T-helper 17 cell (primary cell): ENCODE measurements at regions not wholly inside any gene's neighbourhood (a gene's known extent, or its start where the extent isn't known, plus 50 kb on each side); places are given as distances from the start of the nearest gene placed in this dataset.
"Not testable (repeated sequence)": the region's sequence is repeated elsewhere in the genome, so short reads cannot be mapped to it uniquely, and the experiment has no call there.

ENCODE experiments used
- ATAC-seq: fragments of 150-1000 bp; cut with Tn5 transposase; 2 replicates; pipeline ENCODE4 v1.10.0; 2021; ENCODE audit warnings: mild to moderate bottlenecking, moderate library complexity
- DNase-seq, 3 donors: peaks; one replicate each; pipeline versions ENCODE4 v3.0.0 to v3.0.0-alpha.2; 2020 to 2021
- H3K9me3 ChIP-seq: one replicate; pipeline ENCODE4 v1.7.0; 2013; ENCODE audit warnings: low read length, mild to moderate bottlenecking; ENCODE audit not compliant: control insufficient read depth, poor library complexity, severe bottlenecking
- H3K27ac Mint-ChIP-seq: one replicate; pipeline ENCODE4 v1.8.0; 2022; ENCODE audit warnings: mild to moderate bottlenecking, moderate library complexity, mixed read lengths
- H3K27me3 Mint-ChIP-seq: one replicate; pipeline ENCODE4 v1.8.0; 2022; ENCODE audit warnings: mixed read lengths
- H3K36me3 Mint-ChIP-seq: one replicate; pipeline ENCODE4 v1.8.0; 2022; ENCODE audit warnings: low read depth, mixed read lengths
- H3K4me1 Mint-ChIP-seq: one replicate; pipeline ENCODE4 v1.8.0; 2022; ENCODE audit warnings: mild to moderate bottlenecking, mixed read lengths
- H3K4me3 Mint-ChIP-seq: one replicate; pipeline ENCODE4 v1.8.0; 2022; ENCODE audit warnings: mild to moderate bottlenecking, moderate library complexity, mixed read lengths

- H3K9me3 ChIP-seq = no peaks in the 10 kb centered on the region
- Mint-ChIP-seq H3K4me3 (no peak overlapping the region), H3K27ac (no peak overlapping the region), H3K27me3 (no peaks in the 10 kb centered on the region), H3K4me1 (no peaks in the 10 kb centered on the region), H3K36me3 (no peaks in the 10 kb centered on the region)
- ATAC-seq (no peak), DNase-seq (no peak)
These were observed 276.9 kb upstream of the TACR3 start for GRCh38 chr4:103996637-103997036.

DNA sequence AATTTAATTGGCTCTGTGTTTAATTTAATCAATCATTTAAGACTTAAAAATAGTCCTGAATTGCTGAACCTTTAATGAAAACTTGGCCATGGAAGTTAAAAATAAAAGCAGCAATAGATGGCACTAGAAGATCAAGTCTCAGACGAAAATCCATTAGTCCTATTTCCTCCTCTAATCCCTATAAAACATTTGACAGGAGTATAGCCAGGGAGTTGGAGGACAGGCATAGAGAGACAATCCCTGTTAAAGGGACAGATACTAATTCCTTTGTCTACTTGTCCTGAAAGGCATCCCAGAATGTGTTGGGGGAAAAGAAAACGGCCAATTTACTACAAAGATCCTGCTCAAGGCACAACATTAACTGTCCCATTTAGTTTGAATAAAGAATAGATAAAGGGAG lies 276.3 kb upstream of the TACR3 start:
- Mint-ChIP-seq H3K27ac (no peak overlapping the region), H3K36me3 (no peaks in the 10 kb centered on the region), H3K4me3 (no peak overlapping the region), H3K27me3 (no peaks in the 10 kb centered on the region), H3K4me1 (no peaks in the 10 kb centered on the region)
- DNase-seq (no peak), ATAC-seq (no peak)
- H3K9me3 ChIP-seq = no peaks in the 10 kb centered on the region

- Mint-ChIP-seq H3K27ac (no peak overlapping the region), H3K4me3 (no peak overlapping the region), H3K36me3 (no peaks in the 10 kb centered on the region), H3K4me1 (no peaks in the 10 kb centered on the region), H3K27me3 (no peaks in the 10 kb centered on the region)
- DNase-seq = no peak
- no peak for ATAC-seq
- H3K9me3 ChIP-seq = no peaks in the 10 kb centered on the region
These were observed 274.3 kb upstream of the TACR3 start for GRCh38 chr4:103994059-103994458.

- Mint-ChIP-seq H3K27ac (no peak overlapping the region), H3K27me3 (no peaks in the 10 kb centered on the region), H3K4me3 (no peak overlapping the region), H3K36me3 (no peaks in the 10 kb centered on the region), H3K4me1 (no peaks in the 10 kb centered on the region)
- ATAC-seq (no peak), DNase-seq (no peak)
- no peaks in the 10 kb centered on the region for H3K9me3 ChIP-seq
These were observed 262.7 kb upstream of the TACR3 start for GRCh38 chr4:103982454-103982853.

- H3K36me3 Mint-ChIP-seq = no peaks in the 10 kb centered on the region
- H3K9me3 ChIP-seq = no peaks in the 10 kb centered on the region
- DNase-seq (no peak), ATAC-seq (no peak)
- H3K4me3 Mint-ChIP-seq = no peak overlapping the region
- H3K27ac Mint-ChIP-seq = no peak overlapping the region
- H3K4me1 Mint-ChIP-seq = no peaks in the 10 kb centered on the region
- H3K27me3 Mint-ChIP-seq = no peaks in the 10 kb centered on the region
These were observed 228.6 kb upstream of the TACR3 start for GRCh38 chr4:103948244-103949018.

- DNase-seq (no peak), ATAC-seq (no peak)
- Mint-ChIP-seq H3K4me1 (no peaks in the 10 kb centered on the region), H3K27ac (no peak overlapping the region), H3K27me3 (no peaks in the 10 kb centered on the region), H3K36me3 (no peaks in the 10 kb centered on the region), H3K4me3 (no peak overlapping the region)
- no peaks in the 10 kb centered on the region for H3K9me3 ChIP-seq
These were observed 227.8 kb upstream of the TACR3 start for GRCh38 chr4:103947617-103948016.

DNA sequence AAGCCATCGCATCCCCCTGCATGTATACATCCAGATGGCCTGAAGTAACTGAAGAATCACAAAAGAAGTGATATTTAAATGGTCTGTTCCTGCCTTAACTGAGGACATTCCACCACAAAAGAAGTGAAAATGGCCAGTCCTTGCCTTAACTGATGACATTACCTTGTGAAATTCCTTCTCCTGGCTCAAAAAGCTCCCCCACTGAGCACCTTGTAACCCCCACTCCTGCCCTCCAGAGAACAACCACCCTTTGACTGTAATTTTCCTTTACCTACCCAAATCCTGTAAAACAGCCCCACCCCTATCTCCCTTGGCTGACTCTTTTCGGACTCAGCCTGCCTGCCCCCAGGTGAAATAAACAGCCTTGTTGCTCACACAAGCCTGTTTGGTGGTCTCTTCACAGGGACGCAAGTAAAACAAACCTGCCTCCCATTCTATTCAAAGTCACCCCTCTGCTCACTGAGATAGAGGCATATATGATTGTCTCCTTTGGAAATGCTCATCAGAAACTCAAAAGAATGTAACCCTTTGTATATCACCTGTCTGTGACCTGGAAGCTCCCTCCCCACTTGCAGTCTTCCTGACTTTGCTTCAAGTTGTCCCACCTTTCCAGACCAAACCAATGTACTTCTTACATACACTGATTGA lies 227.0 kb upstream of the TACR3 start:
- H3K27me3 Mint-ChIP-seq, DNase-seq, H3K9me3 ChIP-seq, H3K27ac Mint-ChIP-seq, H3K4me1 Mint-ChIP-seq, H3K36me3 Mint-ChIP-seq, H3K4me3 Mint-ChIP-seq, ATAC-seq: not testable (repeated sequence)

DNA sequence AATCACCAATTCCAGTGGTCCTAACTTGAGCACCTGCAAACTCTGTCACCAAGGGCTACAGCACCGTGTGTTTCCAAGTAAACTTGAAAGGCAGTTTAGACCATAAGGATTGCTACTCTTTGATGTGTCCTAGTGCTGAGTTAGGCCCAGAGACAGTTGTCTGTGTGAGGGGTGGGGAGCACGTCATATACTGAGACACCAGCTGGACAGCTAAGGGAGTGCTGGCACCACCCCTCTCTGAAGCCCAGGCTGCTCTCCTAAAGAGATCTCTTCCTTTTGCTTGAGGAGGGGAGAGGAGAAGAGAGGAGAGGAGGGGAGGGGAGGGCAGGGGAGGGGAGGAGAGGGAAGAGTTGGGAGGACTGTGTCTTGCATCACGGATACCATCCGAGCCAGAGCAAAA lies 218.7 kb upstream of the TACR3 start:
- H3K36me3 Mint-ChIP-seq = no peaks in the 10 kb centered on the region
- no peak for ATAC-seq

GRCh38 chr4:103936653-103937145 lies 216.9 kb upstream of the TACR3 start:
- Mint-ChIP-seq H3K27ac (no peak overlapping the region), H3K4me1 (no peaks in the 10 kb centered on the region), H3K36me3 (no peaks in the 10 kb centered on the region), H3K4me3 (no peak overlapping the region), H3K27me3 (no peaks in the 10 kb centered on the region)
- H3K9me3 ChIP-seq = no peaks in the 10 kb centered on the region
- no peak for DNase-seq
- no peak for ATAC-seq

More for the DNA sequence above, 218.7 kb upstream of the TACR3 start:
- H3K4me1 Mint-ChIP-seq = no peaks in the 10 kb centered on the region
- DNase-seq = no peak
- no peaks in the 10 kb centered on the region for H3K9me3 ChIP-seq
- H3K27me3 Mint-ChIP-seq = no peaks in the 10 kb centered on the region
- H3K27ac Mint-ChIP-seq = no peak overlapping the region
- H3K4me3 Mint-ChIP-seq = no peak overlapping the region

GRCh38 chr4:103934178-103934789 lies 214.5 kb upstream of the TACR3 start:
- H3K4me3 Mint-ChIP-seq = no peak overlapping the region
- H3K27ac Mint-ChIP-seq = no peak overlapping the region
- no peaks in the 10 kb centered on the region for H3K36me3 Mint-ChIP-seq
- no peaks in the 10 kb centered on the region for H3K9me3 ChIP-seq
- DNase-seq = no peak
- no peaks in the 10 kb centered on the region for H3K4me1 Mint-ChIP-seq
- ATAC-seq = no peak
- no peaks in the 10 kb centered on the region for H3K27me3 Mint-ChIP-seq

GRCh38 chr4:103928370-103928769 lies 208.6 kb upstream of the TACR3 start:
- H3K4me1 Mint-ChIP-seq = no peaks in the 10 kb centered on the region
- no peak overlapping the region for H3K27ac Mint-ChIP-seq
- peaks cover 6% of the 10 kb centered on the region for H3K27me3 Mint-ChIP-seq
- no peaks in the 10 kb centered on the region for H3K36me3 Mint-ChIP-seq
- no peak overlapping the region for H3K4me3 Mint-ChIP-seq
- H3K9me3 ChIP-seq = no peaks in the 10 kb centered on the region
- no peak for ATAC-seq
- no peak for DNase-seq

GRCh38 chr4:103923551-103923950 lies 203.8 kb upstream of the TACR3 start:
- no peaks in the 10 kb centered on the region for H3K36me3 Mint-ChIP-seq
- no peaks in the 10 kb centered on the region for H3K4me1 Mint-ChIP-seq
- DNase-seq (no peak), ATAC-seq (no peak)
- no peaks in the 10 kb centered on the region for H3K9me3 ChIP-seq
- H3K4me3 Mint-ChIP-seq = no peak overlapping the region
- no peak overlapping the region for H3K27ac Mint-ChIP-seq
- peaks cover 6% of the 10 kb centered on the region for H3K27me3 Mint-ChIP-seq

GRCh38 chr4:103918214-103918613 lies 198.4 kb upstream of the TACR3 start:
- no peaks in the 10 kb centered on the region for H3K27me3 Mint-ChIP-seq
- no peak overlapping the region for H3K27ac Mint-ChIP-seq
- no peaks in the 10 kb centered on the region for H3K36me3 Mint-ChIP-seq
- H3K4me1 Mint-ChIP-seq = no peaks in the 10 kb centered on the region
- DNase-seq (no peak), ATAC-seq (no peak)
- H3K9me3 ChIP-seq = no peaks in the 10 kb centered on the region
- H3K4me3 Mint-ChIP-seq = no peak overlapping the region
